ENCODE measurements at regions not wholly inside any gene's neighbourhood (a gene's known extent, or its start where the extent isn't known, plus 50 kb on each side); places are given as distances from the start of the nearest gene placed in this dataset.

DNA sequence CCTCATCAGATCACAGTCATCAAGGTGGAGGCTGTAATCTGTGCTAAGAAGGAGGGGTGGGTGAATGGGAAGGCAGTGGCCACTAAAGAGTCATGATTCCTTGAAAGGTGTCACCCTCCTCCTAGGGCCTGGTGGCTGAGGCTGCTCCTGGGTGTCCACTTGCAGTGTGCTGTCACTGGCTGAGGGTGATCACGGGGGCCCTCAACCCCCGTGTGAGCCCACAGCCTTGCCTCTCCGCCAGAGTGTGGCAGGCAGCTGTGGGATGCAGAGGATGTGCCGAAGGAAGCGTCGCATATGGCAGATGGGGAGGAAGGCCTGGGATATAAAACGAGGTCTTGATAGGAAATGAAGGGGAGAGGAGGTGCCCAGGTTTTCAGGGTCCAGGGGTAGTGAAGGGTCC, 476.5 kb downstream of the PTPRU start:
- TF ChIP-seq, protein P1, sequence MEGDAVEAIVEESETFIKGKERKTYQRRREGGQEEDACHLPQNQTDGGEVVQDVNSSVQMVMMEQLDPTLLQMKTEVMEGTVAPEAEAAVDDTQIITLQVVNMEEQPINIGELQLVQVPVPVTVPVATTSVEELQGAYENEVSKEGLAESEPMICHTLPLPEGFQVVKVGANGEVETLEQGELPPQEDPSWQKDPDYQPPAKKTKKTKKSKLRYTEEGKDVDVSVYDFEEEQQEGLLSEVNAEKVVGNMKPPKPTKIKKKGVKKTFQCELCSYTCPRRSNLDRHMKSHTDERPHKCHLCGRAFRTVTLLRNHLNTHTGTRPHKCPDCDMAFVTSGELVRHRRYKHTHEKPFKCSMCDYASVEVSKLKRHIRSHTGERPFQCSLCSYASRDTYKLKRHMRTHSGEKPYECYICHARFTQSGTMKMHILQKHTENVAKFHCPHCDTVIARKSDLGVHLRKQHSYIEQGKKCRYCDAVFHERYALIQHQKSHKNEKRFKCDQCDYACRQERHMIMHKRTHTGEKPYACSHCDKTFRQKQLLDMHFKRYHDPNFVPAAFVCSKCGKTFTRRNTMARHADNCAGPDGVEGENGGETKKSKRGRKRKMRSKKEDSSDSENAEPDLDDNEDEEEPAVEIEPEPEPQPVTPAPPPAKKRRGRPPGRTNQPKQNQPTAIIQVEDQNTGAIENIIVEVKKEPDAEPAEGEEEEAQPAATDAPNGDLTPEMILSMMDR (IDR thresholded peaks at IDR 0.05) = no peak
- TF ChIP-seq POLR2A (IDR thresholded peaks at IDR 0.05) (no peak), POLR2AphosphoS5 (IDR thresholded peaks at IDR 0.05) (no peak)

Data from upper lobe of left lung (tissue), 4 donors.